ENCODE measurements at regions not wholly inside any gene's neighbourhood (a gene's known extent, or its start where the extent isn't known, plus 50 kb on each side); places are given as distances from the start of the nearest gene placed in this dataset.

DNA sequence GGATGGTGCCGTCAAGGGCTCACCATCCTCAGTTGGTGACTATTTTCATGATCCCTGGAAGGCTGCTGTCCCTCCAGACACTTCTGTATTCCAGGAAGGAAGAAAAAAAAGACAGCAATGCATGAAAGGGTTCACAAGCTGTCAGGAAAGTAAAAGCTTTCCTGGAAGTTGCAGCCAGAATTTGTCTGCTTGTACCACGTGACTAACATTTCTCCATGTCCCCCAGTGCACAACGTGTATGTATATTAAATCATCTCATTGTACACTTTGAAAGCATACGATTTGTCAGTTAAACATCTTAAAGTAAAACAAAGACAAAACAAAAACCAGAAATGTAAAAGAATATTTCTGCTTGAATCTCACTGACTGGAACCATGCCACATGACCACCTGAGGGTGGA lies 127.4 kb upstream of the CLNK start:
- Histone ChIP-seq H3K27me3 (ENCODE audit: insufficient read depth, poor library complexity, severe bottlenecking) (no peaks in the 10 kb centered on the region), H3K27ac (replicated peaks) (no peak overlapping the region), H3K4me3 (replicated peaks; ENCODE audit: insufficient read depth, low read length) (no peak overlapping the region)
- TF ChIP-seq, protein P1, sequence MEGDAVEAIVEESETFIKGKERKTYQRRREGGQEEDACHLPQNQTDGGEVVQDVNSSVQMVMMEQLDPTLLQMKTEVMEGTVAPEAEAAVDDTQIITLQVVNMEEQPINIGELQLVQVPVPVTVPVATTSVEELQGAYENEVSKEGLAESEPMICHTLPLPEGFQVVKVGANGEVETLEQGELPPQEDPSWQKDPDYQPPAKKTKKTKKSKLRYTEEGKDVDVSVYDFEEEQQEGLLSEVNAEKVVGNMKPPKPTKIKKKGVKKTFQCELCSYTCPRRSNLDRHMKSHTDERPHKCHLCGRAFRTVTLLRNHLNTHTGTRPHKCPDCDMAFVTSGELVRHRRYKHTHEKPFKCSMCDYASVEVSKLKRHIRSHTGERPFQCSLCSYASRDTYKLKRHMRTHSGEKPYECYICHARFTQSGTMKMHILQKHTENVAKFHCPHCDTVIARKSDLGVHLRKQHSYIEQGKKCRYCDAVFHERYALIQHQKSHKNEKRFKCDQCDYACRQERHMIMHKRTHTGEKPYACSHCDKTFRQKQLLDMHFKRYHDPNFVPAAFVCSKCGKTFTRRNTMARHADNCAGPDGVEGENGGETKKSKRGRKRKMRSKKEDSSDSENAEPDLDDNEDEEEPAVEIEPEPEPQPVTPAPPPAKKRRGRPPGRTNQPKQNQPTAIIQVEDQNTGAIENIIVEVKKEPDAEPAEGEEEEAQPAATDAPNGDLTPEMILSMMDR (IDR thresholded peaks at IDR 0.05; ENCODE audit: insufficient read depth, low read length) = no peak
- TF ChIP-seq GABPA (IDR thresholded peaks at IDR 0.05; ENCODE audit: low read depth) (no peak), SPI1 (IDR thresholded peaks at IDR 0.05; ENCODE audit: borderline replicate concordance, low read depth) (no peak), POLR2AphosphoS5 (IDR thresholded peaks at IDR 0.05; ENCODE audit: low read depth) (no peak)
- TF ChIP-seq, protein P2, sequence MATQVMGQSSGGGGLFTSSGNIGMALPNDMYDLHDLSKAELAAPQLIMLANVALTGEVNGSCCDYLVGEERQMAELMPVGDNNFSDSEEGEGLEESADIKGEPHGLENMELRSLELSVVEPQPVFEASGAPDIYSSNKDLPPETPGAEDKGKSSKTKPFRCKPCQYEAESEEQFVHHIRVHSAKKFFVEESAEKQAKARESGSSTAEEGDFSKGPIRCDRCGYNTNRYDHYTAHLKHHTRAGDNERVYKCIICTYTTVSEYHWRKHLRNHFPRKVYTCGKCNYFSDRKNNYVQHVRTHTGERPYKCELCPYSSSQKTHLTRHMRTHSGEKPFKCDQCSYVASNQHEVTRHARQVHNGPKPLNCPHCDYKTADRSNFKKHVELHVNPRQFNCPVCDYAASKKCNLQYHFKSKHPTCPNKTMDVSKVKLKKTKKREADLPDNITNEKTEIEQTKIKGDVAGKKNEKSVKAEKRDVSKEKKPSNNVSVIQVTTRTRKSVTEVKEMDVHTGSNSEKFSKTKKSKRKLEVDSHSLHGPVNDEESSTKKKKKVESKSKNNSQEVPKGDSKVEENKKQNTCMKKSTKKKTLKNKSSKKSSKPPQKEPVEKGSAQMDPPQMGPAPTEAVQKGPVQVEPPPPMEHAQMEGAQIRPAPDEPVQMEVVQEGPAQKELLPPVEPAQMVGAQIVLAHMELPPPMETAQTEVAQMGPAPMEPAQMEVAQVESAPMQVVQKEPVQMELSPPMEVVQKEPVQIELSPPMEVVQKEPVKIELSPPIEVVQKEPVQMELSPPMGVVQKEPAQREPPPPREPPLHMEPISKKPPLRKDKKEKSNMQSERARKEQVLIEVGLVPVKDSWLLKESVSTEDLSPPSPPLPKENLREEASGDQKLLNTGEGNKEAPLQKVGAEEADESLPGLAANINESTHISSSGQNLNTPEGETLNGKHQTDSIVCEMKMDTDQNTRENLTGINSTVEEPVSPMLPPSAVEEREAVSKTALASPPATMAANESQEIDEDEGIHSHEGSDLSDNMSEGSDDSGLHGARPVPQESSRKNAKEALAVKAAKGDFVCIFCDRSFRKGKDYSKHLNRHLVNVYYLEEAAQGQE (IDR thresholded peaks at IDR 0.05; ENCODE audit: insufficient replicate concordance, low read depth) = no peak
- DNase-seq (ENCODE audit: low read depth in 1 of 2, low spot score in 1 of 2) = no peak

DNA sequence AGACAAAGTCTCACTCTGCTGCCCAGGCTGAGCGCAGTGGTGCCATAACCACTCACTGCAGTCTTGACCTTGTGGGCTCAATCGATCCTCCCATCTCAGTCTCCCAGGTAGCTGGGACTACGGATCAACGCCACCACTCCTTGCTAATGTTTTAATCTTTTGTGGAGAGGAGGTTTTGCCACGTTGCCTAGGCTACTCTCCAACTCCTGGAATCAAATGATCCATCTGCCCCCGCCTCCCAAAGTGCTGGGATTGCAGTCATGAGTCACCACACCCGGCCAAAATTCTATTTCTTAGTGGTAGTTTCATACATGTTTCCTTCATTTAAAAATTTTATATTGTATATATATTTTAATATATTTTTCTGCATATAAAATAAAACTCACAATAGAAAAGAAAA lies 125.8 kb upstream of the CLNK start:
- no peak for DNase-seq (ENCODE audit: low read depth in 1 of 2, low spot score in 1 of 2)
- no peak overlapping the region for H3K4me3 ChIP-seq (replicated peaks; ENCODE audit: insufficient read depth, low read length)
- no peak overlapping the region for H3K27ac ChIP-seq (replicated peaks)
- TF ChIP-seq, protein P2 (IDR thresholded peaks at IDR 0.05; ENCODE audit: insufficient replicate concordance, low read depth) = no peak
- no peak for TF ChIP-seq POLR2AphosphoS5 (IDR thresholded peaks at IDR 0.05; ENCODE audit: low read depth)
- TF ChIP-seq SPI1 (IDR thresholded peaks at IDR 0.05; ENCODE audit: borderline replicate concordance, low read depth) = no peak
- TF ChIP-seq, protein P1 (IDR thresholded peaks at IDR 0.05; ENCODE audit: insufficient read depth, low read length) = no peak
- no peak for TF ChIP-seq GABPA (IDR thresholded peaks at IDR 0.05; ENCODE audit: low read depth)
- H3K27me3 ChIP-seq (ENCODE audit: insufficient read depth, poor library complexity, severe bottlenecking) = no peaks in the 10 kb centered on the region

DNA sequence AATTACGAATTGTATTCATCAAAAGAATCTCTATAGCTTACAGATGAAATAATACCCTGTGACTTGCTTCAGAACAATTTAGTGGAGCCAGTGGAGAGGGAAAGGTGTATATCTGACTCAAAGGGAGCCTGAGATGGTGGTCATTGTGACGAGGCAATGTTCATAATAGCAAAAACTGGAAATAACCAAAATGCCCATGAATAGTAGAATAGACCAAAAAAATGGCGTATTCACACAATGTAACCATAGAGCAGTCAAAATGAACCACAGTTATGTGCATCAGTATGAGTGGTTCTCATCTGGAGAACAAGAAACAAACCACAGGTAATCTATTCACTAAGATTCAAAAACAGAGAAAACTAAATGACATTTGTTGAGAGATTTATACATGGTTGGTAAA lies 125.3 kb upstream of the CLNK start:
- Histone ChIP-seq H3K27ac (replicated peaks) (no peak overlapping the region), H3K4me3 (replicated peaks; ENCODE audit: insufficient read depth, low read length) (no peak overlapping the region), H3K27me3 (ENCODE audit: insufficient read depth, poor library complexity, severe bottlenecking) (no peaks in the 10 kb centered on the region)
- TF ChIP-seq, protein P1 (IDR thresholded peaks at IDR 0.05; ENCODE audit: insufficient read depth, low read length) = no peak
- TF ChIP-seq, protein P2 (IDR thresholded peaks at IDR 0.05; ENCODE audit: insufficient replicate concordance, low read depth) = no peak
- TF ChIP-seq GABPA (IDR thresholded peaks at IDR 0.05; ENCODE audit: low read depth) (no peak), SPI1 (IDR thresholded peaks at IDR 0.05; ENCODE audit: borderline replicate concordance, low read depth) (no peak), POLR2AphosphoS5 (IDR thresholded peaks at IDR 0.05; ENCODE audit: low read depth) (no peak)
- no peak for DNase-seq (ENCODE audit: low read depth in 1 of 2, low spot score in 1 of 2)
